Astrocyte (in vitro differentiated cells and primary cell): ENCODE measurements at regions not wholly inside any gene's neighbourhood (a gene's known extent, or its start where the extent isn't known, plus 50 kb on each side); places are given as distances from the start of the nearest gene placed in this dataset.

Experiments used
- DNase-seq: peaks from one replicate; pipeline ENCODE4 v3.0.0-alpha.2; 2010; ENCODE audit warnings: low read depth
- FAIRE-seq: peaks from 2 replicates; lab custom pipeline; 2011; peaks lifted over from hg19 to GRCh38; lab: Jason Lieb, UNC
- H2AFZ ChIP-seq: 2 replicates; pipeline ENCODE4 v1.6.0; 2012; ENCODE audit warnings: low read depth, low read length, inconsistent platforms
- H3K27ac ChIP-seq: 2 replicates; pipeline ENCODE4 v1.5.1; 2011; ENCODE audit warnings: low read depth, low read length, inconsistent platforms
- H3K27me3 ChIP-seq: 2 replicates; pipeline ENCODE4 v1.6.0; 2011; ENCODE audit warnings: low read length, inconsistent platforms; ENCODE audit not compliant: insufficient read depth
- H3K36me3 ChIP-seq: 2 replicates; pipeline ENCODE4 v1.5.1; 2011; ENCODE audit warnings: low read length, inconsistent platforms; ENCODE audit not compliant: insufficient read depth
- H3K4me1 ChIP-seq: 2 replicates; pipeline ENCODE4 v1.5.1; 2011; ENCODE audit warnings: low read length, inconsistent platforms; ENCODE audit not compliant: insufficient read depth
- H3K4me2 ChIP-seq: 2 replicates; pipeline ENCODE4 v1.6.0; 2012; ENCODE audit warnings: low read length, inconsistent platforms
- H3K4me3 ChIP-seq: 2 replicates; pipeline ENCODE4 v1.5.1; 2011; ENCODE audit warnings: low read depth, mild to moderate bottlenecking, low read length, inconsistent platforms; ENCODE audit not compliant: insufficient read depth
- H3K79me2 ChIP-seq: 2 replicates; pipeline ENCODE4 v1.6.0; 2012; ENCODE audit warnings: mild to moderate bottlenecking, low read length, inconsistent platforms; ENCODE audit not compliant: insufficient read depth
- H3K9ac ChIP-seq: 2 replicates; pipeline ENCODE4 v1.6.0; 2012; ENCODE audit warnings: mild to moderate bottlenecking, low read length, inconsistent platforms
- H3K9me3 ChIP-seq: 2 replicates; pipeline ENCODE4 v1.5.1; 2012; ENCODE audit warnings: low read depth, mild to moderate bottlenecking, low read length, inconsistent platforms; ENCODE audit not compliant: insufficient read depth
- H4K20me1 ChIP-seq: 2 replicates; pipeline ENCODE4 v1.6.0; 2012; ENCODE audit warnings: low read length, inconsistent platforms; ENCODE audit not compliant: insufficient read depth
- H3K27ac Mint-ChIP-seq: one replicate; pipeline ENCODE4 v1.8.0; 2021; ENCODE audit warnings: mild to moderate bottlenecking, mixed read lengths; ENCODE audit not compliant: unreplicated experiment
- H3K27me3 Mint-ChIP-seq: one replicate; pipeline ENCODE4 v1.8.0; 2021; ENCODE audit warnings: low read depth, mixed read lengths; ENCODE audit not compliant: unreplicated experiment
- H3K36me3 Mint-ChIP-seq: one replicate; pipeline ENCODE4 v1.8.0; 2021; ENCODE audit warnings: low read depth, mixed read lengths; ENCODE audit not compliant: unreplicated experiment
- H3K4me1 Mint-ChIP-seq: one replicate; pipeline ENCODE4 v1.8.0; 2021; ENCODE audit warnings: low read depth, mixed read lengths; ENCODE audit not compliant: unreplicated experiment
- H3K4me3 Mint-ChIP-seq: one replicate; pipeline ENCODE4 v1.8.0; 2021; ENCODE audit warnings: mild to moderate bottlenecking, moderate library complexity, mixed read lengths; ENCODE audit not compliant: unreplicated experiment
- H3K9me3 Mint-ChIP-seq: one replicate; pipeline ENCODE4 v1.8.0; 2021; ENCODE audit warnings: mild to moderate bottlenecking, mixed read lengths; ENCODE audit not compliant: unreplicated experiment
- EZH2 ChIP-seq: IDR thresholded peaks from 2 replicates; pipeline ENCODE4 v1.6.1; 2012; ENCODE audit warnings: mild to moderate bottlenecking, low read length, inconsistent platforms; ENCODE audit not compliant: insufficient read depth
- TF ChIP-seq, protein P1 (sequence below): IDR thresholded peaks from 2 replicates; pipeline ENCODE4 v1.5.1; 2011; ENCODE audit warnings: low read depth, mild to moderate bottlenecking, inconsistent platforms, low read length, moderate library complexity; ENCODE audit not compliant: insufficient read depth

DNA sequence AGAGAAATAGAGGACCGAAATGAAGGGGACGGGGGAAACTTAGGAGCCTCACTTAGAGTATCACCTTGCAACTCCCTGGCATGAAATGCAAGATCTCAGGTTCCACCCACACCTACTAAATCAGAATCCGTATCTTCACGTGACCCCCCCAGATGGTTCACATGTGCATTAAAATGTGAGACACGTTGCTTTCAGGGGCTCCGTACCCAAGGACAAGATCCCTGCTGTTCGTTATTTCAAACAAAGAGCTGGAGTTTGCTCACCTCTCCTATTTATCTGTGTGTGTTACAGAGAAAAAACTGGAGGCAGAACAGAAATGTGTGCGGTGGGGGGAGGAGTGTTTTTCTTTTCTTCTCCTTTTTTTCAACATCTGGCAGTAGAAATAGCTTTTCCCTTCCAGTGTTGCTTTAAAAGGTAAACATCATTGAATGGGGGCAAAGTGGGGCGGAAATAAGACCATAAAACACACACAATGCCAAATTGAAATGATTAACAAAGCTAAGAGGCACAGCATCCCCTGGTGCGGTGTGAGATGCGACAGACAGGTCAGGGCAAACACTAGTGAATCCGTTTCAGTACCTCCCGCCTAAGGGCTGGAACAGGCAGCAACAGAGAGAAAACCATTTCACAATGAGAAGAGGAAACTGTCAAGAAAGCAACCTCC is 145.4 kb downstream of the SOX9 start:
- Histone ChIP-seq H3K79me2 (no peaks in the 10 kb centered on the region), H3K27ac (no peak overlapping the region), H3K9ac (no peak overlapping the region), H3K4me2 (no peak overlapping the region), H3K4me3 (no peak overlapping the region), H3K36me3 (no peaks in the 10 kb centered on the region), H3K9me3 (no peaks in the 10 kb centered on the region), H3K27me3 (no peaks in the 10 kb centered on the region), H4K20me1 (no peaks in the 10 kb centered on the region), H2AFZ (no peak overlapping the region), H3K4me1 (no peaks in the 10 kb centered on the region)
- FAIRE-seq (no peak), DNase-seq (no peak)
- Mint-ChIP-seq H3K9me3 (peaks cover 2% of the 10 kb centered on the region), H3K4me1 (no peaks in the 10 kb centered on the region), H3K4me3 (no peak overlapping the region), H3K27me3 (peaks cover 20% of the 10 kb centered on the region), H3K27ac (no peak overlapping the region), H3K36me3 (no peaks in the 10 kb centered on the region)
- no peak for TF ChIP-seq EZH2
- TF ChIP-seq, protein P1, sequence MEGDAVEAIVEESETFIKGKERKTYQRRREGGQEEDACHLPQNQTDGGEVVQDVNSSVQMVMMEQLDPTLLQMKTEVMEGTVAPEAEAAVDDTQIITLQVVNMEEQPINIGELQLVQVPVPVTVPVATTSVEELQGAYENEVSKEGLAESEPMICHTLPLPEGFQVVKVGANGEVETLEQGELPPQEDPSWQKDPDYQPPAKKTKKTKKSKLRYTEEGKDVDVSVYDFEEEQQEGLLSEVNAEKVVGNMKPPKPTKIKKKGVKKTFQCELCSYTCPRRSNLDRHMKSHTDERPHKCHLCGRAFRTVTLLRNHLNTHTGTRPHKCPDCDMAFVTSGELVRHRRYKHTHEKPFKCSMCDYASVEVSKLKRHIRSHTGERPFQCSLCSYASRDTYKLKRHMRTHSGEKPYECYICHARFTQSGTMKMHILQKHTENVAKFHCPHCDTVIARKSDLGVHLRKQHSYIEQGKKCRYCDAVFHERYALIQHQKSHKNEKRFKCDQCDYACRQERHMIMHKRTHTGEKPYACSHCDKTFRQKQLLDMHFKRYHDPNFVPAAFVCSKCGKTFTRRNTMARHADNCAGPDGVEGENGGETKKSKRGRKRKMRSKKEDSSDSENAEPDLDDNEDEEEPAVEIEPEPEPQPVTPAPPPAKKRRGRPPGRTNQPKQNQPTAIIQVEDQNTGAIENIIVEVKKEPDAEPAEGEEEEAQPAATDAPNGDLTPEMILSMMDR, result no peak

DNA sequence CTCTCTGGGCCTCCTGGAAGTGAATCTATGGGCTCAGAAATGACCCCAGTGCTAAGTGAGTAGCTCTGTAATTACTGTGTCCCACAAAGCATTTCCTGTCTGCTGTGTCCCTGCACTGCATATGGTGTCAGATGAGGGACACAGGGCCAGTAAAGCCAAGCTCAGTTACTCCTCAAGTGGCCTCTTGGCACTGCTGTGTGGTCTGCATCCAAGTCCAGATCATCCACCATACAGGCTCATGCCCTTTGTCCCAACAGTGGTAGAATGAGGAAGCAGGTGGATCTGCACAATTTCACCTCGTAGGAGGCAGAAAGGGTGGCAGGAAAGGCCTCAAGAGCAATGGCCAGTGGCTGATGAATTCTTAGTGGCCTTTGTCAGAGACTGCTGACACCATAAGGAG is 146.8 kb downstream of the SOX9 start:
- no peaks in the 10 kb centered on the region for H3K9me3 Mint-ChIP-seq
- Histone ChIP-seq H3K36me3 (no peaks in the 10 kb centered on the region), H3K9ac (no peak overlapping the region), H4K20me1 (no peaks in the 10 kb centered on the region), H3K27ac (no peak overlapping the region), H3K79me2 (no peaks in the 10 kb centered on the region), H3K9me3 (no peaks in the 10 kb centered on the region), H3K4me1 (no peaks in the 10 kb centered on the region), H3K4me3 (no peak overlapping the region), H3K4me2 (no peak overlapping the region), H2AFZ (no peak overlapping the region), H3K27me3 (no peaks in the 10 kb centered on the region)
- DNase-seq, result no peak
- peaks cover 20% of the 10 kb centered on the region for H3K27me3 Mint-ChIP-seq
- TF ChIP-seq, protein P1, result no peak
- TF ChIP-seq EZH2, result no peak
- H3K4me3 Mint-ChIP-seq, result no peak overlapping the region
- FAIRE-seq, result no peak
- no peaks in the 10 kb centered on the region for H3K4me1 Mint-ChIP-seq
- H3K27ac Mint-ChIP-seq, result no peak overlapping the region
- H3K36me3 Mint-ChIP-seq, result no peaks in the 10 kb centered on the region

DNA sequence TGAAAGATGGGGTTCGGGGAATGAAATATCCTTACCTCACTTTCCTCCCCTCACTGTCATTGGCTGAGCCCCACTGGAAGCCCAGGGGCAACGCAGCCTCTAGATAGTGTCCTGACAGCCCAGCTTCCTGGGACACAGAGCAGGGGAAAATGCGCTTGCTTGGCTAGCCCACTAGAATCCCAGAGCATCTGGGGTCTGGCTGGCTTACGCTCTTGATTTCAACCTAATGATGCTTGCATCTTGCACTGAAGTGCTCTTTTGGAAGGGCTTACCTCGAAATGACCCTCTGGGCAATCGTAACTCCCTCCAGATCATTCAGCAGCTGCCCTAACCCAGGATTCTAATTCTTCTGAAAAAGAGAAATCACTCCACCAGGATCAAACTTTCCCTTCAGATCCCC is 147.6 kb downstream of the SOX9 start:
- H3K27me3 ChIP-seq, result no peaks in the 10 kb centered on the region
- no peak overlapping the region for H3K4me3 ChIP-seq
- no peaks in the 10 kb centered on the region for H3K79me2 ChIP-seq
- H3K9me3 ChIP-seq, result no peaks in the 10 kb centered on the region
- no peaks in the 10 kb centered on the region for H3K36me3 ChIP-seq
- no peak overlapping the region for H3K4me2 ChIP-seq
- H3K9ac ChIP-seq, result no peak overlapping the region
- H3K4me1 ChIP-seq, result no peaks in the 10 kb centered on the region
- no peaks in the 10 kb centered on the region for H4K20me1 ChIP-seq
- Mint-ChIP-seq H3K4me3 (no peak overlapping the region), H3K9me3 (no peaks in the 10 kb centered on the region), H3K4me1 (no peaks in the 10 kb centered on the region), H3K27me3 (peaks cover 18% of the 10 kb centered on the region), H3K27ac (no peak overlapping the region), H3K36me3 (no peaks in the 10 kb centered on the region)
- FAIRE-seq (no peak), DNase-seq (no peak)
- TF ChIP-seq EZH2, result no peak
- no peak overlapping the region for H2AFZ ChIP-seq
- no peak overlapping the region for H3K27ac ChIP-seq
